AG08395 (cell line): ENCODE measurements at regions not wholly inside any gene's neighbourhood (a gene's known extent, or its start where the extent isn't known, plus 50 kb on each side); places are given as distances from the start of the nearest gene placed in this dataset.
"Not testable (repeated sequence)": the region's sequence is repeated elsewhere in the genome, so short reads cannot be mapped to it uniquely, and the experiment has no call there.

Experiments used
- DNase-seq: peaks from one replicate; pipeline ENCODE4 v3.0.0; 2012; ENCODE audit warnings: mixed read lengths, low spot score

DNA sequence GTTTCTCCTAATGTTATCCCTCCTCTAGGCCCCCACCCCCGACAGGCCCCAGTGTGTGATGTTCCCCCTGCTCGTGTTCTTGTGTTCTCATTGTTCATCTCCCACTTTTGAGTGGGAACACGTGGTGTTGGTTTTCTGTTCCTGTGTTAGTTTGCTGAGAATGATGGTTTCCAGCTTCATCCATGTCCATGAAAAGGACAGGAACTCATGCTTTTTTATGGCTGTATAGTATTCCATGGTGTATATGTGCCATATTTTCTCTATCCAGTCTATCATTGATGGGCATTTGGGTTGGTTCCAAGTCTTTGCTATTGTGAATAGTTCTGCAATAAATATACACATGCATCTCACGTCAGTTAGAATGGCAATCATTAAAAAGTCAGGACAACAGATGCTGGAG, 305.9 kb downstream of the MED10 start:
- not testable (repeated sequence) for DNase-seq

DNA sequence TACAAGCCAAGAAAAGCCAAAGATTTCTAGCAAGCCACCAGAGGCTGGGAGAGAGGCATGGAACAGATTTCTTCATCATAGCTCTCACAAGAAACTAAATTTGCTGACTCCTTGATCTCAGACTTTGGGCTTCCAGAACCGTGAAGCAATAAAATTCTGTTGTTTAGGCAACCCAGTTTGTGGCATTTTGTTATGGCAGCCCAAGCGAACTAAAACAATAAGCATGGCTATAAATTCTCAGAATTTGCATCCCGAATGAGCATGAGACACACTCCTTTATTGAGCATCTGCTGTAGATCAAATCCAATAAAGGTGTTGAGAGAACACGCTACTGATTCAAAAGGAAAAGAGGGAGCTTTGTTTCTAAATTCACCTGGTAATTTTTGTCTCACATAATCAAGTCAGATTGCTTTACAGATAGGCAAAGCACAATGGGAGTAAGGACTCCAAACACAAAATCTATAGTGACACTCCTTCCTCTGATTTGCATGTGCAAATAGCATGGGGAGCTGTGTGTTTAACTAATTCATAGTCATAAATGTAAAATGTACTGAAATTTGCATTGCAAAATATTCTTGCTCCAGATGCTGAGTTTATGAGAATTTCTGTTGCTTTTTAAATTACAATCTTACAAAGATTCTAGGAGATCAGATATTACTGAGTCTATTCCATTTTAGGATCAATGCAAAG, 308.7 kb downstream of the MED10 start:
- DNase-seq, result no peak

DNA sequence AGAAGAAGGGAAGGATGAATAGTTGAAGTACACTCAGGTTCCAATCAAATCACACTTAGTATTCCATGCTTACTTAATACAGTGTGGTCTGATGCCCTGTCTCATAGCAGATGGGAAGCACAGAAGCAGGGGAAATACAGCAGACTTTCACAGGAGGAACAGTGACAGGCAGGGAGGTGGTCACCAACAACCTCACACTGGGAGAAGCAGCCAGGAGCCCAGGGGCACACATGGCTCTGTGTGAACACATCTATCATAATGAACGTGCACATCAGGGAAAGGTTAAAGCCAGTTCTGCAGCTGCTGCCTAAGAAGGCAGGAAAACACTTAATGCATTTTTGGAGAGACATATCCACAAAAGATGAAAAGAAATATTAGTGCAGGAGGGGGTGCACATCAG, 312.3 kb downstream of the MED10 start:
- DNase-seq, result no peak

DNA sequence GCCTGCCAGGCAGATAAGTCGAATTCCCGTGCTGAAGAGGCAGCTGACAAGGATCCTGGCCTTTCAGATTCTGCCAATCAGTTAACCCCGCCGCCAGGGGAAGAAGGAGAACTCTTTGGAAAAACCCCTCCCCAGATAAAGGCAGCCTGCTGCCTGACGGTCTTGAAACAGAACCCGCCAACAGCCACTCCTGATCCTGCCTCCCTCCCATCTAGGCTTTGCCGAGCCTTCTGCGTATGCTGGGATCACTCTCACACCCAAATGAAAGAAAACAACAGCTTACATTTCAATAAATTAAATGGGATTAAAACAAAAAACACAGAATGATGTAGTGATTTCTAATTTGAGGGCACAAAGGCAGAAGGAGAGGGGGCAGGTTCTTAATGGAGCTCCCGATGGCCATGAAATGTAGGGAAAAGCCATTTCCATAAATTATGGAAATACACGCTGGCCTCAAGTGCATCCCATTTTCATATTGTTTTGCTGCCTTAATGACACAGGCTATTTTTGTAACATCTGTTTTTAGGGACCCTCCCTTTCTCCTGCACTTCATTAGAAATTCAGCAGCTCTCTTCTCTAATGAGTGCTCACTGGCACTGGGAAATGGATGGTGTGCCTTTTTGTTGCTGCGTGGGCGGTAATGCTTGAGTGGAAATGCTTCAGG, 319.1 kb downstream of the MED10 start:
- no peak for DNase-seq

DNA sequence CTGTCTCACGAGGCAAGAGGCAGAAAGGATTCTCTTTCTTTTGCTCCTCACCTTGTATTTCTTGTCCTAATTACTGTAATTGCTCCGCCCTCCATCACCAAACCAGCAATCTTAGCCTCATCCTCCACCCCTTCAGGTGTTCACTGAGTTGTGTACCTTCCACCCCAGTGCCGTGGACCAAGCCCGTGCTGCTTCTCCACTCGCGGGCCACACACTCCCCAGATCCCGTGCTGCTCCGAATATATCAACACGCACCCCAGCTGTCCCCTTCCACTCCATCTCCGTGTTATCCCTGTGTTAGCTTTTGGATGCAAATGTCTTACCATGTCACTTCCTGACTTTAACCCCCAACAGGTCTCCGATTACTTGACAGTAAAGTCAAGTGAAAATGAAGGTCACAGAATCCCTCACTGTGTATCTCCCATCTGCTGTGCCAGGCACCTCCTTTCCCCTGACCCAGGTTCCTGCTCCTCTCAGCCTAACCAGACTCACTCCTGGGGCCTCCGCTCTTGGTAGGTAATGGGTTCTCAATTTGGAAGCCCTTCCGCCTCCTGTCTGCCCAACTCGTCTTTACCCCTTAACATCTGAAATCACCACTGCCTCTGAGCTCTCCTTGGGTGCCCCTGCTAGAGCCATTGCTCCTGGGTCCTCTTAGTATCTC, 320.2 kb downstream of the MED10 start:
- no peak for DNase-seq

DNA sequence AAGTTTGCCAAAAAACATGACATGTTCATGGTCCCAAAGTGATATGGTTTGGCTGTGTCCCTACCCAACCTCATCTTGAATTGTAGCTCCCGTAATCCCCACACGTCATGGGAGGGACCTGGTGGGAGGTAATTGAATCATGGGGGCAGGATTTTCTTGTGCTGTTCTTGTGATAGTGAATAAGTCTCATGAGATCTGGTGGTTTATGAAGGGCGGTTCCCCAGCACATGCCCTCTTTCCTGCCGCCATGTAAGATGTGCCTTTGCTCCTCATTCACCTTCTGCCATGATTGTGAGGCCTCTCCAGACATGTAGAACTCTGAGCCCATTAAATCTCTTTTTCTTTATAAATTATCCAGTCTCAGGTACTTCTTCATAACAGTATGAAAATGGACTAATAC, 322.1 kb downstream of the MED10 start:
- no peak for DNase-seq

DNA sequence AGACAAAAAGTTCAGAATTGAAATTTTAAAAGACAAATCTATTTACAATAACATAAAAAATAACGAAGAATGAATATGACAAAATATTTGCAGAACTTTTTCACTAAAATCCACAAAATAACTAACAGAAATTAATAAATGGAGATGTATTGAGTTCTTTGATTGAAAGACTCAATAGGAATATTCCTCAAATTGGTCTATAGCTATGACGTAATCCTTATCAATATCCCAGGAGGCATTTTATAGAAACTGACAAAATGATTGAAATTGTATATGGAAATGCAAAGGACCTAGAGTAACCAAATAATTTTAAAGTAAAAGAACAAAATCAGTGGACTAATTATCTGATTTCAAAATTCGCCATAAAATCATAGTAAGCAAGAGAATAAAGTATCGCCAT, 328.7 kb downstream of the MED10 start:
- no peak for DNase-seq

DNA sequence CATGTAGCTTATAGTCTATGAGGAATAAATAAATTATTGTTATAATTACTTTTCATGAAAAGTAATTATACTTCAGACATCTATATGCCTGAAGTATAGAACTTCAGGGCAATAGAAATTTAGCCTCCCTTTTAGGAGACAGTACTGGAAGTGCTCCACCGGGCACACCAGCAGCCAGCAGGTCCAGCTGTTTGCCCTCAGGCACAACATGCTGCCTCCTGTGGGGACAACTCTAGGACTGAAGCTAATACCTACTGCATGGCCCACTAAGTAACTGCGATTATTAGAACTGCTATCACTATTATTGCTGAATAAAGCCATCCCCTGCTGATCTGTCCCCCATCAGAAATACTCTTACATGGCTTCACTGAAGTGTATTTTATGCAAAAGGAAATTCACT, 329.6 kb downstream of the MED10 start:
- no peak for DNase-seq

DNA sequence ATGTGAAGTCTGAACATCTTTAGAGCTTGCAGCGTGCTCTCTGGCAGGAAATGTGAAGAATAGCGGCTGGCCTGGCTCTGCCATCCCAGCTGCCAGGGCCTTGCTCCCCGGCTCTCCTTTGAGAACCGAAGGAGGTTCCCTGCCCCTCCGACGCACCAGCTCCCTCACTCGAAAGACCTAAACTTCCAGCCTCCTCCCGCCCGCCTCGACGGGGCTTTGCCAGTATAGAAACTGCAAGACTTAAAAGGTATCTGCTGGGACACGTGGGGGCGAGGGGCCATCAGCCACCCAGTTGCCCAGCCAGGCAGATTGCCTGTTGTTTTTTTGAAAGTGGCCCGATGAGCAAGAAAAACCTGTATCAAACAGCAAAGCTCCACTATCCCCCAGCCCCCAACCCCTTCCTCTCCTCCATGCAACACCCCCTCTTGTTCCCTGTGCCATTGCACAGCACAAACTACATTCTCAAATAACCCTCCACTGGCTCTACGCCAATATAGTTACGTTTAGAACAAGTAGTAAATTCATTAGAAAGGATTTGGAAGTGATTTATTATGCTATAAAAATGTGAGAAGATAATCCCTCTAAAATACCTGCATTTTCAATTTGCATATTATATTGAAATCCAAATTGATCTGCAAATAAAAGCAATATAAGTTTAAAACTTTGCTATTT, 331.9 kb downstream of the MED10 start:
- DNase-seq, result no peak

DNA sequence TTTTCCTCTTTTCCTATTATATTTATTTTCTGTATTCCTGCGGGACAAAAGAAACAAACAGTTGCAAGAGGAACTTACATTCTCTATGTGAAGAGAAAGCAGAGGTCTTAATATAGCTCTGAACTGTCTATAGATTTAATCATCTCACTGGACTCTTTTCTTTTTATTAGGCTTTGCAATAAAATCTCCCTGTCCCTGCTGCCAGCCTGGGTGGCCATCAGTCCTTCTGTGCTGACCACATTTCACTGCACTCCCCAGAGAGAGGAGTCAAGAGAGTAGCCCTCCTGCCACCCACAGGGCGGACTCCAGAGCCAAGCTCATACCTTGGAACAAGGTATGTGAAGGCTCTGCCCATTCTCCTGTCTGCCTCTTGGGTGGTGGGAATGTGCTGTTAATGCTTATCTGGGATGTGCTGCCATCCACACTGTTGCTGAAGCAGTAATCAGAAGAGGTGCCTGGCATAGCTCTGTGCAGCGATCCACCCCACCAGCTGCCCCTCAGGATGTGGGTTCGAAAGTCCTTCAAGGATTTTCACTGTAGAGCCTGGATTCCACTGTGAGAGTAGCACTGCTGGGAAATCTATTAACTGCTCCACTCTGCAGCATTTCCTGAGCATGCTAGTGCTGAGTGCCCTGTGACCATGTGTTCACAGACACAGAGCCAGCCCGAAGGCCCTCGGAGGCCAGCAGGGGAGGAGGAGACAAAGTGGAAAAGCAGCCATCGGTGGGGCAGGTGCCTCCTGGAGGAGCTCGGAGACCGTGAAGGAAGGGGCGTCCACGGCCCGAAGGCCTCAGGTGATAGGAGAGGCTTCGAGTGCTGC, 334.6 kb downstream of the MED10 start:
- no peak for DNase-seq

DNA sequence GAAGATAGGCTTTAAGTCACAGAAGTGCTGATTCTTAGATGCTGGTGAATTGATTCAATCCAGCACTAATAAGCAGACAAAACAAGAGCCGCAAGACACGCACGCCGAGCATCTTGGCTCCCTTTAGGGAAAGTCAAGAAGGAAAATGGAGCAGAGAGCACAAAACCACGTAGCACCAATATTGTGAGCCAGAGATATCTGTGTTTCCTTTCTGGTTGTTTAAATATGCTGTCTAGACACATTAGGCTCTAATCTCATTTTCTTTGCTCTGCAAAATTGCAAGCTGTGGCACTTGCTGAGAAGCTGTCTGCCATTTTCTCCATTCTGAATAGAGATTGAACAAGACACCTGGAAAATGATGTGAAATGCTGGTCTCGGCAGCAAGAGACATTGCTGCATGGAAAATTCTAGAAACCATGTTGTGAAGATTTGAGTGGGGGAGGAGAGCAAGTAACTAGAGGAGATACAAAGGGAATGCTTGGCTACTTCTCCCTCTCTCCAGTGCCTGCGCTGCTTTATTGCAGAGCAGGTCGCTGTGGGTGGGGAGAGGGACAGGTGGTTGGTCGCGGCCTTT, 336.3 kb downstream of the MED10 start:
- DNase-seq, result no peak

DNA sequence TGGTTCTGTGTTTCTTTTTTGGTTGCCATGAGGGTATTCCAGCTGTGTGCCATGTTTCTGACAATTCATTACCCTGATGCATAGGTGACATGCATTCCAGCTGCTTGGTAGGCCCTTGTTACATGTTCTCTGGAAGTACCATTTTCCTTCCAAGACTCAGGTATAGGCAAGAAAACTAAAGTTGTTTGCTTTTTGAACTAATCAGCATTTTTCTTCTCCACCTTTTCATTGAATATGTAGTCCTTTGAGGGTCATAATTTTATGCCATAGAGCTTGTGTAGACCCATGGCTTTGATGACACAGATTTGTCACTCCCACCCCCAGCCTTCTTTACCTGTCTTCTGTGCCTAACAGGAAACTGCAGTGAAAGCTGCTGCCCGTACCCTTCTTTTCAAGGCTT, 339.2 kb downstream of the MED10 start:
- no peak for DNase-seq

DNA sequence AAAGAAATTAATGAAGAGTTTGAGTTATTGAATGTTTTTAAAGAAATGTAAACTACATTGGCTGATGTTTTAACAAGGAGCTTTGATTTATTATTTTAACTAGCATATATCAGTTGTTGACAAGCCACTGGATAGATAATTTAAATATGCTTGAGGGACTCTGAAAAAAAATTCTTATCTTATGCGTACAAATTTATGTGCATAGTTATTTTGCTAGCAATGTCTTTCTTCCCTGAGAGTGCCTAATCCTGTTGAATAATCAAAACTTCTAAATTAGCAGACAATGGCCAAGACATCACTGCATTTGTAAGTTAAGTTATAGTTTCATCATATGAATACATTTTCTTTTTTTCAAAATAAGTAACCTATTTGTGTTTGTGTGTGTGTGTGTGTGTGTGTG, 342.3 kb downstream of the MED10 start:
- no peak for DNase-seq

DNA sequence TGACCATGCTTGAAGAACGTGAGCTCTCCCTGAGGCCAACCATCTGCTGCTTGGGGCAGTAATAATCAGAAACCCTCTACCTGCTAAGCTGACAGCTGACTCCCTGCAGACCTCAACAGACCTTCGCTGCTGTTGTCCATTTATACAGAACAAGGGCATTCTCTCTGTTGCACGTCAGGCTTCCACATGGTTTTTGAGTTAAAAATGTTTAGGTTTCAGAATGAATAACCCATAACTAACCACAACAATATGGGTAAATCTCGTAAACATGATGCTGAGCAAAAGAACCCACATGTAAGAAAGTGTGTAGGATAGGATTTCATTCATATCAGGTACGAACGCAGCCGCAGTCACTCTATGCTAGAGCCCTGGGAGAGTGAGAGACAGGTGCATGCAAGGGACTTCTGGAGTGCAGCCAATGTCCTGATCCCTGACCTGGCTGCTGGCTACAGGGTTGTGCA, 348.5 kb downstream of the MED10 start:
- no peak for DNase-seq

DNA sequence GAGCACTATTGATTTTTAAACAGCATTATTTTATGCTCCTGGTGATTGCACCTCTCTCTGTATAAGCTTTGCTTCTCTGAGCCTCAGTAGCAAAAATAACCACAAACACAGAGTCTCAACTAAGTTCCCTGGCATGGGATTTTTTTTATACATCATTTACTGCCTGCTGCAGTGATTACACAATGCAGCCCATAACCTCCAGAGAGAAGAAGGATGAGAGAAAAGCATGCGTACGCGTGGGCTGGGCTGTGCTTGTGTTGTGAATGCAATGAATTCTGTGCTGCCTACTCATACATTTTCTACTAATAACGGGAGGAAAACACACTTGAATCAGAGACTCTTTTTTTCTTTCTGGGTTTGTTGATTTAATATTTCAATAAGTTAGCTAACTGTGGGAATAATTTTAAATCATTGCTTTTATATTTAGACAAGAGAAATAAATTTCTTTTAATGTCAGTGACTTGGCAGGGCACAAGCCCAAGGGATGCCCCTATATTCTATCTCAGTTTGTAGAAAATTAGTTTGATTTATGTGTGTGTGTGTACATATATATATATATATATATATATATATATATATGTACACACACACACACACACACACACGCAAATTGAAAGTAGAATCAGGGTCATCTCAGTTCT, 351.5 kb downstream of the MED10 start:
- DNase-seq, result no peak

DNA sequence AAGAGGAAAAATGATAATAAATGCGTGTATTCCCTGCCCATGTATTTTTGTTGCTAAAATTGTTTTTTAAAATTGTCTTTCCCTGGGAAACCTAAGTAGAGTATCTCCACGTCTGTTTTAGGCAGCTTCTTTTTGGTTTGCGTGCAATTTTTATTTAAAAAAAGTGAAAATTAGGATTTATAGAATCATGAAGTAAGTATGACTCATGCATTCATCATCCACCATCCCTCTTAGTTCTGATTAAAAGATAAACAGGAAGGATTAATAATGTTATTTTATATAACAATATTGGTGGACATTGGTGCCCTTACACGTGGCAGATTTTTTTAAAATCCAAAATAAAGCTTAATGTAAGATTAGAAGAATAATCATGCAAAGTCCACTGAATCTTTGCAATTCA, 358.7 kb downstream of the MED10 start:
- no peak for DNase-seq

DNA sequence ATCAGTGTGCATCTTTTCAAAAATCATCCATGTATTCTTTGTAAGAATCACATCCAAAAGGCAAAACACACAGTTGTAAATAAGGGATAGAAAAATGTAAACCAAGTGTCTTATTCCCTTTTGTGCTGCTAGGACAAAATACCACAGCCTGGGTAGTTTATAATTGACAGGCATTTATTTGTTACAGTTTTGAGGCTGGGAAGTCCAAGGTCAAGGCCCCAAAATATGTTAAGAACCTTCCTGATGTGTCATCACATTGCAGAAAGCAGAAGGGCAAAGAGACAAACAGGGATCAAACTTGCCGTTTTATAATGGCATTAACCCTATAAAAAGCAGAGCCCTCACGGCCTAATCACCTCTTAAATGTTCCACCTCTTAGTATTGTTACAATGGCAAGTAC, 364.8 kb downstream of the MED10 start:
- DNase-seq, result no peak

DNA sequence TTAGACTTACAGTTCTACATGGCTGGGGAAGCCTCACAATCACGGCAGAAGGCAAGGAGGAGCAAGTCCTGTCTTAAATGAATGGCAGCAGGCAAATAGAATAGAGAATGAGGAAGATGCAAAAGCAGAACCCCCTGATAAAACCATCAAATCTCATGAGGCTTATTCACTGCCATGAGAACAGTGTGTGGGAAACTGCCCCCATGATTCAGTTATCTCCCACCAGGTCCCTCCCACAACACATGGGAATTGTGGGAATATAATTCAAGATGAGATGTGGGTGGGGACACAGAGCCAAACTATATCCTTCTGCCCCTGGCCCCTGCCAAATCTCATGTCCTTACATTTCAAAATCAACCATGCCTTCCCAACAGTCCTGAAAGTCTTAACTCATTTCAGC, 367.1 kb downstream of the MED10 start:
- no peak for DNase-seq

DNA sequence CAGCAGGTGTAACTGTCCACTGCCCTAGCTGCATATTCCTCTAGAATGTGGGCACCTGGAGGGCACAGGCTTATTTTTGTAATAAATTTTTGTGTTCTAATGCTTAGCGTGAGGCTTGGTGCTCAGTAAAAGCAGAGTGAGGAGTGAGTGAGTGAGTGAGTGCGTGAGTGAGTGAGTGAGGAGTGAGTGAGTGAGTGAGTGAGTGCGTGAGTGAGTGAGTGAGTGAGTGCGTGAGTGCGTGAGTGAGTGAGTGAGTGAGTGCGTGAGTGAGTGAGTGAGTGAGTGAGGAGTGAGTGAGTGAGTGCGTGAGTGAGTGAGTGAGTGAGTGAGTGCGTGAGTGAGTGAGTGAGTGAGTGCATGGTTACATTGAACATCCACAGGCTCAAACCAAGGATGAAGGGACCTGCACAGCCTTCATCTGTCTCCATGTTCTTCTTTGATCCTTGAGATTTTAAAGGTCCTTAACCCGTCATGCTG, 371.5 kb downstream of the MED10 start:
- DNase-seq, result no peak

DNA sequence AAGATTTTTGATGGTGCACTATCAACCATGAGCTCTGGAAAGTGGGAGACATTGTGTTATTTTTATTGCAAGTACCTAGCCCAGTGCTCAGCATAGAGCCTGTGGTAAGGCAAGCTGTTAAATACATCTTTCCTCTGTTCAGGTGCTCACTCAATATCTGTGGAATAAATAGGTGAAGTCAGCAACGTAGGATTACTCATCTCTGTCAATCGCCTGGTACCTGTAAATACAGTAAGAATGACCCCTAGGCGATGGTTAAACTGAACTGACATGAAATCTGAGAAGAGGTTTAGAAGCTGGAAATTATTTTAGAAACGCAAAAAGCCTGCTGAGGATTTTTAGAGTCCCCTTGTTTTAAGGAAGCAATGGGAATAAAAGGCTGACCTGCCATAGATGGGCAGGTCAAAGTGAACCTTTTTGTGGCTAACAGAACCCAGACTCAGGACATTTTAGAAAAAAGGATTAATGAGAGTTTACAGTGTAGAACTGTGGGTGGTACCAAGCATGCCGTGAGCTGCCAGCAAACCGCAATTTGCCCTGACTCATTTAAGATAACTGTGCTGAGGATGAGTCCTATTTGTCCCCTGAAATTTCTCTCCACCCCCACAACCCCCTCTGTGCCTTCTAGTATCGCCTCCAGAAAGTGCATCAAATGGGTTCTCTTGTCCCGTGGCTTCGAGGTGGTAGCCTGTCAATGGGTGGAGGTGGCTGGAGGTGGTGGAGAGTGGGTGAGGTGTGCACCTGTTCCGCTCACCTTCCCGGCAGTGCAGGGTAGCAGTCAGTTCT, 375.1 kb downstream of the MED10 start:
- DNase-seq, result no peak
